Esophagus mucosa (tissue), 1 donor: ENCODE measurements at regions not wholly inside any gene's neighbourhood (a gene's known extent, or its start where the extent isn't known, plus 50 kb on each side); places are given as distances from the start of the nearest gene placed in this dataset.

ENCODE experiments used
- ATAC-seq: fragments of 200-7000 bp; cut with Tn5 transposase; one replicate; pipeline ENCODE4 v1.9.1; 2020
- donor health status: DM: yes; HTN: yes; CAD: no.

GRCh38 chr3:193997228-193998122 is 138.5 kb upstream of the HES1 start:
- ATAC-seq: peak; percentile 82

GRCh38 chr3:193998123-193998448 is 137.9 kb upstream of the HES1 start:
- no peak for ATAC-seq

- no peak for ATAC-seq
Observed at GRCh38 chr3:193998628-193999195, 137.2 kb upstream of the HES1 start.

GRCh38 chr3:194000100-194000499 is 135.8 kb upstream of the HES1 start:
- ATAC-seq: no peak

GRCh38 chr3:194000712-194001111 is 135.2 kb upstream of the HES1 start:
- ATAC-seq: no peak

- no peak for ATAC-seq
Observed at GRCh38 chr3:194001728-194002459, 134.1 kb upstream of the HES1 start.

GRCh38 chr3:194003114-194004057 is 132.6 kb upstream of the HES1 start:
- ATAC-seq: peak; percentile 95

- no peak for ATAC-seq
Observed at GRCh38 chr3:194005930-194006501, 129.9 kb upstream of the HES1 start.

- no peak for ATAC-seq
Observed at GRCh38 chr3:194007592-194008337, 128.2 kb upstream of the HES1 start.

GRCh38 chr3:194009019-194009418 is 126.9 kb upstream of the HES1 start:
- ATAC-seq: no peak

- ATAC-seq: no peak
Observed at GRCh38 chr3:194009892-194010533, 125.9 kb upstream of the HES1 start.

GRCh38 chr3:194011807-194012206 is 124.1 kb upstream of the HES1 start:
- no peak for ATAC-seq

GRCh38 chr3:194013928-194014327 is 122.0 kb upstream of the HES1 start:
- no peak for ATAC-seq

- no peak for ATAC-seq
Observed at GRCh38 chr3:194014756-194015155, 121.2 kb upstream of the HES1 start.

- ATAC-seq: no peak
Observed at GRCh38 chr3:194019398-194020165, 116.4 kb upstream of the HES1 start.

GRCh38 chr3:194022052-194022451 is 113.9 kb upstream of the HES1 start:
- ATAC-seq: no peak

GRCh38 chr3:194022816-194023215 is 113.1 kb upstream of the HES1 start:
- ATAC-seq: no peak

GRCh38 chr3:194023501-194024280 is 112.3 kb upstream of the HES1 start:
- no peak for ATAC-seq

- no peak for ATAC-seq
Observed at GRCh38 chr3:194025119-194025518, 110.8 kb upstream of the HES1 start.
